ENCODE measurements at regions not wholly inside any gene's neighbourhood (a gene's known extent, or its start where the extent isn't known, plus 50 kb on each side); places are given as distances from the start of the nearest gene placed in this dataset.

DNA sequence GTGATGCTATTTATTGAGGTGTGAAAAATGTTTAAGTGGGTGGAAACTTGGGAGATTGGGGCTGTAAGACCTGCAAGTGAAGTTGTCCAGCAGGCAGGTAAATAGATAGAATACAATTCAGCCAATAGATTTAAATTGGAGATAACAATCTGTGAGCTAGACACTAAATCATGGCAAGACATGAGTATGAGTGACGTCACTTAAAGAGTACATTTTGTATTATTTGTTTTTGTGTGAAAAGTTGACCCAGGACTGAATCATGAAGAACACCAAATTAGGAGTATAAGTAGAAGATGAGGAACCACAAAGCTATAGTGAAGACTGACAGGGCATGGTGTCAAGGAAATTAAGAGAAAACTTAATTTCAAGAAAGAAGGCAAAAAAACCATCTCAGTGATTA lies 249.1 kb upstream of the SEMA3C start:
- Histone ChIP-seq H3K9ac (ENCODE audit: control insufficient read depth, extremely low read depth, insufficient read depth, low read length) (no peak overlapping the region), H3K27ac (ENCODE audit: control insufficient read depth, insufficient read depth, low read length) (no peak overlapping the region), H2AFZ (ENCODE audit: control insufficient read depth, low read length) (no peak overlapping the region), H3K9me3 (ENCODE audit: control insufficient read depth, low read depth, low read length) (no peaks in the 10 kb centered on the region), H3K9me1 (ENCODE audit: control insufficient read depth, extremely low read depth, insufficient read depth, low read length) (no peaks in the 10 kb centered on the region), H4K20me1 (ENCODE audit: control insufficient read depth, extremely low read depth, insufficient read depth, low read length) (no peaks in the 10 kb centered on the region), H3K4me2 (ENCODE audit: control insufficient read depth, extremely low read depth, insufficient read depth, low read depth, low read length) (no peak overlapping the region), H3K4me1 (ENCODE audit: control insufficient read depth, extremely low read depth, insufficient read depth, low read length) (no peaks in the 10 kb centered on the region), H3K27me3 (ENCODE audit: control insufficient read depth, extremely low read depth, insufficient read depth, low read length) (no peaks in the 10 kb centered on the region), H3K4me3 (ENCODE audit: control insufficient read depth in 2 of 3, extremely low read depth in 1 of 3, insufficient read depth in 2 of 3, low read depth in 1 of 3, low read length in 3 of 3) (no peak overlapping the region), H3K36me3 (ENCODE audit: control insufficient read depth in 2 of 2, extremely low read depth in 1 of 2, insufficient read depth in 2 of 2, low read length in 2 of 2) (no peaks in the 10 kb centered on the region), H3K79me2 (ENCODE audit: control insufficient read depth, insufficient read depth, low read length) (no peaks in the 10 kb centered on the region)
- FAIRE-seq = peak; percentile 55
- no peak for TF ChIP-seq EZH2 (IDR thresholded peaks at IDR 0.05; ENCODE audit: low read length)
- TF ChIP-seq, protein P1, sequence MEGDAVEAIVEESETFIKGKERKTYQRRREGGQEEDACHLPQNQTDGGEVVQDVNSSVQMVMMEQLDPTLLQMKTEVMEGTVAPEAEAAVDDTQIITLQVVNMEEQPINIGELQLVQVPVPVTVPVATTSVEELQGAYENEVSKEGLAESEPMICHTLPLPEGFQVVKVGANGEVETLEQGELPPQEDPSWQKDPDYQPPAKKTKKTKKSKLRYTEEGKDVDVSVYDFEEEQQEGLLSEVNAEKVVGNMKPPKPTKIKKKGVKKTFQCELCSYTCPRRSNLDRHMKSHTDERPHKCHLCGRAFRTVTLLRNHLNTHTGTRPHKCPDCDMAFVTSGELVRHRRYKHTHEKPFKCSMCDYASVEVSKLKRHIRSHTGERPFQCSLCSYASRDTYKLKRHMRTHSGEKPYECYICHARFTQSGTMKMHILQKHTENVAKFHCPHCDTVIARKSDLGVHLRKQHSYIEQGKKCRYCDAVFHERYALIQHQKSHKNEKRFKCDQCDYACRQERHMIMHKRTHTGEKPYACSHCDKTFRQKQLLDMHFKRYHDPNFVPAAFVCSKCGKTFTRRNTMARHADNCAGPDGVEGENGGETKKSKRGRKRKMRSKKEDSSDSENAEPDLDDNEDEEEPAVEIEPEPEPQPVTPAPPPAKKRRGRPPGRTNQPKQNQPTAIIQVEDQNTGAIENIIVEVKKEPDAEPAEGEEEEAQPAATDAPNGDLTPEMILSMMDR (optimal IDR thresholded peaks at IDR 0.05 in 1 of 3, IDR thresholded peaks at IDR 0.05 in 1 of 3, conservative IDR thresholded peaks at IDR 0.05 in 1 of 3; ENCODE audit: extremely low read depth in 1 of 3, insufficient read depth in 2 of 3, low read length in 3 of 3) = no peak
- dilution Hi-C loops (cut with MboI; ENCODE audit: extremely low pct_ligation_motif_present, low sequenced_read_pairs) = no loop called here
- DNase-seq (ENCODE audit: low read depth, low spot score) = no peak

DNA sequence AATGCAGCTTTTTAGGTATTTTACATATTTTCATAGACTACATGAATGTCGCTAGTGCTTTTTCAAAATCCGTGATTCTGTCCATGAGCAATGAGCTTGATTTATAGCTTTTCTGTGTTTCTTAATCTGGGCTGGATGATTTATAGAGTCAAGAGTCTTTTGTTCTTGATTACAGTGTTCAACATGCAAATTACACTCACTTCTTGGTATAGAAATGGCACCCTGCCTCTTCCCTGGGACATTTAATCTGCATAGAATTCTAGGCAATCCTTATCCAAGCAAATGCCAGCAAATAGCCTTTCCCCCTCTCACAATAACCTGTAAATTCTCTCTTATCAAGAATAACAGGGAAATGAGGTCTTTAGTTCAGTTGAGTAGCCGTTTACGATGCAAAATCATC lies 246.2 kb upstream of the SEMA3C start:
- H3K9me3 ChIP-seq (ENCODE audit: control insufficient read depth, low read depth, low read length) = no peaks in the 10 kb centered on the region
- no peak overlapping the region for H3K27ac ChIP-seq (ENCODE audit: control insufficient read depth, insufficient read depth, low read length)
- no peak for DNase-seq (ENCODE audit: low read depth, low spot score)
- no peak overlapping the region for H3K4me2 ChIP-seq (ENCODE audit: control insufficient read depth, extremely low read depth, insufficient read depth, low read depth, low read length)
- no peak overlapping the region for H3K4me3 ChIP-seq (ENCODE audit: control insufficient read depth in 2 of 3, extremely low read depth in 1 of 3, insufficient read depth in 2 of 3, low read depth in 1 of 3, low read length in 3 of 3)
- no peaks in the 10 kb centered on the region for H4K20me1 ChIP-seq (ENCODE audit: control insufficient read depth, extremely low read depth, insufficient read depth, low read length)
- no peaks in the 10 kb centered on the region for H3K27me3 ChIP-seq (ENCODE audit: control insufficient read depth, extremely low read depth, insufficient read depth, low read length)
- H3K79me2 ChIP-seq (ENCODE audit: control insufficient read depth, insufficient read depth, low read length) = no peaks in the 10 kb centered on the region
- H3K4me1 ChIP-seq (ENCODE audit: control insufficient read depth, extremely low read depth, insufficient read depth, low read length) = no peaks in the 10 kb centered on the region
- dilution Hi-C loops (cut with MboI; ENCODE audit: extremely low pct_ligation_motif_present, low sequenced_read_pairs) = no loop called here
- no peaks in the 10 kb centered on the region for H3K36me3 ChIP-seq (ENCODE audit: control insufficient read depth in 2 of 2, extremely low read depth in 1 of 2, insufficient read depth in 2 of 2, low read length in 2 of 2)
- no peaks in the 10 kb centered on the region for H3K9me1 ChIP-seq (ENCODE audit: control insufficient read depth, extremely low read depth, insufficient read depth, low read length)
- TF ChIP-seq EZH2 (IDR thresholded peaks at IDR 0.05; ENCODE audit: low read length) = no peak
- TF ChIP-seq, protein P1 (optimal IDR thresholded peaks at IDR 0.05 in 1 of 3, IDR thresholded peaks at IDR 0.05 in 1 of 3, conservative IDR thresholded peaks at IDR 0.05 in 1 of 3; ENCODE audit: extremely low read depth in 1 of 3, insufficient read depth in 2 of 3, low read length in 3 of 3) = no peak
- no peak for FAIRE-seq
- H2AFZ ChIP-seq (ENCODE audit: control insufficient read depth, low read length) = no peak overlapping the region
- H3K9ac ChIP-seq (ENCODE audit: control insufficient read depth, extremely low read depth, insufficient read depth, low read length) = no peak overlapping the region
